Colonic mucosa (tissue), 4 donors: ENCODE measurements at regions not wholly inside any gene's neighbourhood (a gene's known extent, or its start where the extent isn't known, plus 50 kb on each side); places are given as distances from the start of the nearest gene placed in this dataset.

Source experiments
- DNase-seq: peaks from one replicate; pipeline ENCODE4 v3.0.0-alpha.2; 2020
- H3K27ac ChIP-seq: fragments of 200-600 bp; one replicate; pipeline ENCODE4 v1.8.0; 2021
- H3K27me3 ChIP-seq: fragments of 200-600 bp; one replicate; pipeline ENCODE4 v1.8.0; 2021
- H3K36me3 ChIP-seq: fragments of 200-600 bp; one replicate; pipeline ENCODE4 v1.8.0; 2021
- H3K4me1 ChIP-seq: fragments of 200-600 bp; one replicate; pipeline ENCODE4 v1.8.0; 2021; ENCODE audit warnings: mild to moderate bottlenecking
- H3K4me3 ChIP-seq: fragments of 200-600 bp; one replicate; pipeline ENCODE4 v1.8.0; 2021
- H3K9ac ChIP-seq, 2 donors: one replicate each; pipeline ENCODE4 v1.7.0; 2013; ENCODE audit warnings: control low read depth in 2 of 2, low read depth in 2 of 2, low read length in 2 of 2
- H3K9me3 ChIP-seq: fragments of 200-600 bp; one replicate; pipeline ENCODE4 v1.8.0; 2021
- intact Hi-C: fragments of 100-400 bp; cut with DNase I; formaldehyde crosslinking; loops from one replicate; pipeline ENCODE4 v1.14.1; 2022
- TF ChIP-seq, protein P1 (sequence below): fragments of 200-600 bp; IDR thresholded peaks from one replicate; pipeline ENCODE4 v1.8.0; 2022; ENCODE audit warnings: antibody characterized with exemption, mild to moderate bottlenecking
- donor health status: healthy.
- donor health status: DM: no; HTN: no; CAD: no.
- donor health status: DM: no; HTN: no; CAD: no.

DNA sequence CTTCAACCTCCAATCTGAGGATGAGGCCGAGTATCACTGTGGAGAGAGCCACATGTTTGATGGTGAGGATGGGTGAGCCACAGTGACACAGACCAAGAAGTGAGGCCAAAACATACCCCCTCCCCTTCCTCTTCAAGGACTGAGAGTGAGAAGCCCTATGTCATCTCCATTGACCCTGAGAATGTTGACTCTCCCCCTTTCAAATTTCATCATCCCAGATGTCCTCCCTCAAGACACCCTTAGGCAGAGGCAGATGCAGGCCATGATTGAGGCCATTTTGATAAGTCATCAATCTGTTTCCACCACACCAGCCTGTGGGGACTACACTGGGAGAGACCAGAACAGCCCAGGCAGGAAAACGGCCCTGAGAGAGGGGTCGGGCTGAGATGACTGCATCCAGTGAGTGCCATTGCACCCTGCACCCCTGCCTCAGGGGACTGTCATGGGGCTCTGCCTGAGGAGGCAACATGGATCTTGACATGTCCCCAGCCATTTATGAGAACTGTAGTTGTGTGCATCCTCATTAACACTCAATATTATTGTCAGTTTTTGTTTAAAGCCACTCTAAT is 84.2 kb upstream of the IGLL5 start:
- Histone ChIP-seq H3K27ac (no peak overlapping the region), H3K27me3 (no peaks in the 10 kb centered on the region), H3K4me3 (no peak overlapping the region), H3K36me3 (no peaks in the 10 kb centered on the region), H3K9ac (no peak overlapping the region), H3K4me1 (no peaks in the 10 kb centered on the region), H3K9me3 (no peaks in the 10 kb centered on the region)
- intact Hi-C loops, result no loop called here
- DNase-seq, result no peak
- TF ChIP-seq, protein P1, sequence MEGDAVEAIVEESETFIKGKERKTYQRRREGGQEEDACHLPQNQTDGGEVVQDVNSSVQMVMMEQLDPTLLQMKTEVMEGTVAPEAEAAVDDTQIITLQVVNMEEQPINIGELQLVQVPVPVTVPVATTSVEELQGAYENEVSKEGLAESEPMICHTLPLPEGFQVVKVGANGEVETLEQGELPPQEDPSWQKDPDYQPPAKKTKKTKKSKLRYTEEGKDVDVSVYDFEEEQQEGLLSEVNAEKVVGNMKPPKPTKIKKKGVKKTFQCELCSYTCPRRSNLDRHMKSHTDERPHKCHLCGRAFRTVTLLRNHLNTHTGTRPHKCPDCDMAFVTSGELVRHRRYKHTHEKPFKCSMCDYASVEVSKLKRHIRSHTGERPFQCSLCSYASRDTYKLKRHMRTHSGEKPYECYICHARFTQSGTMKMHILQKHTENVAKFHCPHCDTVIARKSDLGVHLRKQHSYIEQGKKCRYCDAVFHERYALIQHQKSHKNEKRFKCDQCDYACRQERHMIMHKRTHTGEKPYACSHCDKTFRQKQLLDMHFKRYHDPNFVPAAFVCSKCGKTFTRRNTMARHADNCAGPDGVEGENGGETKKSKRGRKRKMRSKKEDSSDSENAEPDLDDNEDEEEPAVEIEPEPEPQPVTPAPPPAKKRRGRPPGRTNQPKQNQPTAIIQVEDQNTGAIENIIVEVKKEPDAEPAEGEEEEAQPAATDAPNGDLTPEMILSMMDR, result no peak

DNA sequence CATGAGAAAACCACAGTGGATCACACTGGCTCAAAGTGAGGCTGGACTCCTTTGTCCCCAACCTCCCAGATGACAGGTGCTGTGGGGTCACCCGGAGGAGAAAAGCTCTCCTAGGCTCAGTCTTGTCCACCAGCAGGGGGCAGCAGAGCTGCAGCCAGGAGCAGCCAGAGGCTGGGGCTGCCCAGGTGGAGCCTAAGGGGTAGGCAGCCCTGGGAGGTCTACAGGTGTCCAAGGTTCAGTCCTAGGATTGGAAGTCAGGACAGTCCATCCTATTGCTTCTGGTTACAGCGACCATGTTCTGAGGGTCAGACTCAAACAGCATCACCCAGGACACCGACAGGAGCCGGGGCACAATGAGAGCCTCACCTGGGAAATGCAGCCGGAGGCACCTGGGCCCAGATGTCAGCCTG is 77.6 kb upstream of the IGLL5 start:
- Histone ChIP-seq H3K9me3 (no peaks in the 10 kb centered on the region), H3K4me1 (no peaks in the 10 kb centered on the region), H3K27ac (no peak overlapping the region), H3K27me3 (no peaks in the 10 kb centered on the region), H3K9ac (no peak overlapping the region), H3K4me3 (no peak overlapping the region), H3K36me3 (no peaks in the 10 kb centered on the region)
- TF ChIP-seq, protein P1, result peak; percentile 84
- intact Hi-C loops, result loop anchor here (5.0 kb wide), 1 partner anchor 72 kb away; no protein-coding TSS in a partner anchor
- no peak for DNase-seq

DNA sequence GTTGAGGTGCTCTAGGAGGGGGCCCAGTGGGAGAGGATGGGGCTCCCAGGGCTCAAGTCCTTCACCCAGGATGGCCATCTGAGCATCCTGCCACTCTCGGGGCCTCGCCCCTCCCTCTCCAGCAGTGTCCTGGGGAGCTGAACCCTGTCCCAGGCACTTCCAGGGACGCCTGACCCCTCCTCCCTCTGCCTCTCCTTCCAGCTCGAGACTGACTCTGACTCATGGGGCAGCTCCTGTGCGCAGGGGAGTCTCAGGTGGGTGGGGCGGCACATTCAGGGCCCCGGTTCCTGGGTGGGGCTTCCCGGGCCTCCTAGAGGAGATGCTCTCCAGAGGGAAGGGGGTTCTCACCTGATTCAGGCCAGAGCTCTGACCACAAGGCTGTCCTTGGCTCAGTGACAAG is 77.1 kb upstream of the IGLL5 start:
- H3K9ac ChIP-seq, result no peak overlapping the region
- no peaks in the 10 kb centered on the region for H3K9me3 ChIP-seq
- no peaks in the 10 kb centered on the region for H3K36me3 ChIP-seq
- intact Hi-C loops, result loop anchor here (5.0 kb wide), 1 partner anchor 72 kb away; no protein-coding TSS in a partner anchor
- no peaks in the 10 kb centered on the region for H3K4me1 ChIP-seq
- TF ChIP-seq, protein P1, result no peak
- no peaks in the 10 kb centered on the region for H3K27me3 ChIP-seq
- no peak for DNase-seq
- H3K4me3 ChIP-seq, result no peak overlapping the region
- no peak overlapping the region for H3K27ac ChIP-seq

DNA sequence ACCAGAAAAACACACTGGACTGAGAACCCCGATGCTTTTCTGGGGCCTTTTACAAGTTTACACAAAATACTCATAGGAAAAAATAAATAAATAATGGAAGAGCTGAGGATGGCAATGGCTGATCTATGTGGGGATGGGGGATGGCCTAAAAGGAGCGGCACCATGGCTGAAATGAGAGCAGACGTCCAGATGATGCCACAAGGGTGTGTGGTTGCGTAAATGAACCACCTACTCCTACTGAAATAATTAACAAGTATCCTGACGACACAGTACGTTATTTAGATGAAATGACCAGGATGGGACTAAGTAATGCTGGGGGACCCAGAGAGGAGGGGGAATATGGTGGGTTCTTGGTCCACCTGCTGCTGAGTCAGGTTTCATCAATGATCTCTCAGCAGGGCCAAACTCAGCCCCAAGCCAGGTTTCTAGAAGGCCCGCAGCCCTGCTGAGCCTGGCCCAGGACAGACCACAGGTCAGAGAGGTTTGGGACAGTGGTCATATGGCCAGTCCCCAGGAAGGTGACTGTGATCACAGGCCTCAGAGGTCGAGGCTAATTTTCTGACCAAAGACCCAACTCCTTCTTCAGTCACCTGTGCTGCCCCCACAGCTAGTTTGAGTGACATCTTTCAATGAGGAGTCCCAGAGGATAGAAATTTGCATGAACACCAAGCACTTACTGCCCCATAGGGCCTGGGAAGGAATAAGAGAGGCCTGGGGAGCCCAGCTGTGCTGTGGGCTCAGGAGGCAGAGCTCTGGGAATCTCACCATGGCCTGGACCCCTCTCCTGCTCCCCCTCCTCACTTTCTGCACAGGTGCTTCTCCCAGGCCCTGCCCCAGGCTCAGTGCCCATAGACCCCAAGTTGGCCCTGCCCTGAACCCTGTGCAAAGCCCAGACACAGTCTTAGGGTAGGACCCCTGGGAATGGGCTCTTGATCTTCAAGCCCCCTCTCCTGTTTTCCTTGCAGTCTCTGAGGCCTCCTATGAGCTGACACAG is 76.3 kb upstream of the IGLL5 start:
- H3K27me3 ChIP-seq, result no peaks in the 10 kb centered on the region
- no peak overlapping the region for H3K9ac ChIP-seq
- H3K36me3 ChIP-seq, result no peaks in the 10 kb centered on the region
- TF ChIP-seq, protein P1, result no peak
- intact Hi-C loops, result loop anchor here (5.0 kb wide), 1 partner anchor 71 kb away; no protein-coding TSS in a partner anchor
- H3K4me1 ChIP-seq, result no peaks in the 10 kb centered on the region
- H3K9me3 ChIP-seq, result no peaks in the 10 kb centered on the region
- no peak overlapping the region for H3K27ac ChIP-seq
- H3K4me3 ChIP-seq, result no peak overlapping the region
- no peak for DNase-seq

DNA sequence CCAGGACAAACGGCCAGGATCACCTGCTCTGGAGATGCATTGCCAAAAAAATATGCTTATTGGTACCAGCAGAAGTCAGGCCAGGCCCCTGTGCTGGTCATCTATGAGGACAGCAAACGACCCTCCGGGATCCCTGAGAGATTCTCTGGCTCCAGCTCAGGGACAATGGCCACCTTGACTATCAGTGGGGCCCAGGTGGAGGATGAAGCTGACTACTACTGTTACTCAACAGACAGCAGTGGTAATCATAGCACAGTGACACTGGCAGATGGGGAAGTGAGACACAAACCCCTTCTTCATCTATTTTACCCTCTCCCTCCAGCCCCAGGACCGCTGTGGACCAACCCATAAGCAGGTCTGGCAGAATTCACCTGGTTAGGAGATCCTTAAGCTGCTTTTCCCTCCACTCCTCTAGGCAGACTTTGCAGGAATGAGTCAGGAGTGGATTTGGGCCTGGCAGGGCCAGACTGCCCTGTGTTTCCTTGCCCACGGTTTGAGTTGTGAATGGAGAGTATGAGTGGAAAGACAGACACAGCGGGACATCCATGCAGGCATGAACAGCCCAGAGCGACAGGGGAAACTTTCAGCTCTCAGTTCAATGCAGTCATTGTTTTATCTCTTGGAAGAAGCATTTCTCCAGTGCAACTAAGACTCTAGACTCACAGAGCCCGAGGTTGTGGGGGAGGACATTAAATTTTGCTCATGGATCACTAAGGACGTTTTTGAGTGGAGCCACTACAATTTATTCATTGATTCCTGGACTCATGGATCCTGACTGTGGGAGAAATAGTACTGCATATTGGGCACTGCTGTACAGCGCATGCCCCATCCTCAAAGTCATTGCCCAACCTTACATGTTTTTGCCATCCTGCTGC is 75.3 kb upstream of the IGLL5 start:
- TF ChIP-seq, protein P1, result no peak
- no peak overlapping the region for H3K4me3 ChIP-seq
- no peak overlapping the region for H3K27ac ChIP-seq
- H3K4me1 ChIP-seq, result no peaks in the 10 kb centered on the region
- intact Hi-C loops, result loop anchor here (5.0 kb wide), 1 partner anchor 70 kb away; no protein-coding TSS in a partner anchor
- H3K36me3 ChIP-seq, result no peaks in the 10 kb centered on the region
- no peaks in the 10 kb centered on the region for H3K27me3 ChIP-seq
- no peaks in the 10 kb centered on the region for H3K9me3 ChIP-seq
- no peak overlapping the region for H3K9ac ChIP-seq
- DNase-seq, result no peak
